ENCODE measurements at regions not wholly inside any gene's neighbourhood (a gene's known extent, or its start where the extent isn't known, plus 50 kb on each side); places are given as distances from the start of the nearest gene placed in this dataset.

DNA sequence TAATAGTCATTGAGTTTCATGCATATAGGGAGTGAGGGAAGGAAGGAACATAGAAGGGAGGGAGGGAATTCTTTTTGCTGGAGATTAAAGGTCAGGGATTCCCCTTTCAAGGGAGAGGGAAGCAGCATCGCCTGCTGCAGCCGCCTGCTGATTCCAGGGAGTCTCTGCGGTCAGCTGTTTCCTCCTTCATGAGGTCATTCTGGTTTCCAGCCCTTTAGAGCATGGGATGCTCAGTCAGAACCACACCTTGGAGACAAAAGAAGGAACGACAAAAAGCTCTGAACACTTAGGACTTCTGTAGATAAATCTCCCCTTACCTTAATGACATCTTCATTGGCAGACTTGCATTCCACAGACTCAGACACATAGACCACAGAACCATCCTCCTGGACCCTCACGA lies 923.0 kb upstream of the TMEM132C start:
- H3K27me3 ChIP-seq (replicated peaks in 1 of 7), result no peaks in the 10 kb centered on the region
- TF ChIP-seq, protein P1, sequence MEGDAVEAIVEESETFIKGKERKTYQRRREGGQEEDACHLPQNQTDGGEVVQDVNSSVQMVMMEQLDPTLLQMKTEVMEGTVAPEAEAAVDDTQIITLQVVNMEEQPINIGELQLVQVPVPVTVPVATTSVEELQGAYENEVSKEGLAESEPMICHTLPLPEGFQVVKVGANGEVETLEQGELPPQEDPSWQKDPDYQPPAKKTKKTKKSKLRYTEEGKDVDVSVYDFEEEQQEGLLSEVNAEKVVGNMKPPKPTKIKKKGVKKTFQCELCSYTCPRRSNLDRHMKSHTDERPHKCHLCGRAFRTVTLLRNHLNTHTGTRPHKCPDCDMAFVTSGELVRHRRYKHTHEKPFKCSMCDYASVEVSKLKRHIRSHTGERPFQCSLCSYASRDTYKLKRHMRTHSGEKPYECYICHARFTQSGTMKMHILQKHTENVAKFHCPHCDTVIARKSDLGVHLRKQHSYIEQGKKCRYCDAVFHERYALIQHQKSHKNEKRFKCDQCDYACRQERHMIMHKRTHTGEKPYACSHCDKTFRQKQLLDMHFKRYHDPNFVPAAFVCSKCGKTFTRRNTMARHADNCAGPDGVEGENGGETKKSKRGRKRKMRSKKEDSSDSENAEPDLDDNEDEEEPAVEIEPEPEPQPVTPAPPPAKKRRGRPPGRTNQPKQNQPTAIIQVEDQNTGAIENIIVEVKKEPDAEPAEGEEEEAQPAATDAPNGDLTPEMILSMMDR (IDR thresholded peaks at IDR 0.05 in 8 of 11, conservative IDR thresholded peaks at IDR 0.05 in 3 of 11), result no peak
- no peak for TF ChIP-seq POLR2A (IDR thresholded peaks at IDR 0.05)
- no peak for TF ChIP-seq POLR2AphosphoS5 (IDR thresholded peaks at IDR 0.05)
- H3K36me3 ChIP-seq, result no peaks in the 10 kb centered on the region
- 49 to 57% (median 55%) methylated on average over 5 of the region's 5 CpGs for WGBS, 5 donors
- no peak for DNase-seq
- no peak overlapping the region for H3K27ac ChIP-seq
- peaks cover 0 to 22% (median 2%) of the 10 kb centered on the region in 8 donors for H3K9me3 ChIP-seq
- H3K4me3 ChIP-seq, result no peak overlapping the region
- H3K4me1 ChIP-seq, result peaks cover 0 to 8% (median 0%) of the 10 kb centered on the region in 6 donors
- intact Hi-C loops (cut with DNase I; ENCODE audit: low total_unique reads), result no loop called here

DNA sequence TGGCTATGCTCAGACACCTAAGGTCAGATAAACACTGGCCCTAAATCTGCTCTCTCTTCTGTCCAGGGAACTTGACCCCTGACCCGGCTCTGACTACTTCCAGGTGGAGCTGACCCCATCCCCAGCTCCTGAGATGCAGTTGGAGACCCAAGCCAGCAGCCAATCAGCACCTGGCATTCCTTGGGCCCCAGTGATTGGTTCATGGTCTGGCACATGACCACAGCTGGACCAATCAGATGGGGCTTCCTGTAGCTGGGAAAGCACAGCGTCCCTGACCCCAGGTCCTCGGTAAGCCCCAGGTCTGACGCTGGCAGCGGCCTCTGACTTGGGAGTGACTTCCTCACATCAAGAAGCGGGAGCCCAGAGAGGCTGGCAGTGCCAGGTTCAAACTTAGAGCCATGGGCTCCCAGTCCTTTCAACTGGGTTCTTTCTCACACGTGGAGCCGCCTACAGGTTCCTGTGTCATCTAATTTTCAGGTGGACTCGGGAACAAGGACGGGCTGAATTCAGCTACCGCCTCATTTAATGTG lies 915.4 kb upstream of the TMEM132C start:
- peaks cover 0 to 39% (median 14%) of the 10 kb centered on the region in 8 donors for H3K9me3 ChIP-seq
- no peaks in the 10 kb centered on the region for H3K36me3 ChIP-seq
- intact Hi-C loops (cut with DNase I; ENCODE audit: low total_unique reads), result no loop called here
- H3K4me3 ChIP-seq, result no peak overlapping the region
- no peak for TF ChIP-seq POLR2A (IDR thresholded peaks at IDR 0.05)
- TF ChIP-seq, protein P1 (IDR thresholded peaks at IDR 0.05 in 8 of 11, conservative IDR thresholded peaks at IDR 0.05 in 3 of 11), result no peak
- no peak for TF ChIP-seq POLR2AphosphoS5 (IDR thresholded peaks at IDR 0.05)
- no peak for DNase-seq
- 80 to 84% (median 81%) methylated on average over 5 to 11 of the region's 11 CpGs for WGBS, 5 donors
- no peak overlapping the region for H3K27ac ChIP-seq
- H3K4me1 ChIP-seq, result no peaks in the 10 kb centered on the region
- no peaks in the 10 kb centered on the region for H3K27me3 ChIP-seq (replicated peaks in 1 of 7)

DNA sequence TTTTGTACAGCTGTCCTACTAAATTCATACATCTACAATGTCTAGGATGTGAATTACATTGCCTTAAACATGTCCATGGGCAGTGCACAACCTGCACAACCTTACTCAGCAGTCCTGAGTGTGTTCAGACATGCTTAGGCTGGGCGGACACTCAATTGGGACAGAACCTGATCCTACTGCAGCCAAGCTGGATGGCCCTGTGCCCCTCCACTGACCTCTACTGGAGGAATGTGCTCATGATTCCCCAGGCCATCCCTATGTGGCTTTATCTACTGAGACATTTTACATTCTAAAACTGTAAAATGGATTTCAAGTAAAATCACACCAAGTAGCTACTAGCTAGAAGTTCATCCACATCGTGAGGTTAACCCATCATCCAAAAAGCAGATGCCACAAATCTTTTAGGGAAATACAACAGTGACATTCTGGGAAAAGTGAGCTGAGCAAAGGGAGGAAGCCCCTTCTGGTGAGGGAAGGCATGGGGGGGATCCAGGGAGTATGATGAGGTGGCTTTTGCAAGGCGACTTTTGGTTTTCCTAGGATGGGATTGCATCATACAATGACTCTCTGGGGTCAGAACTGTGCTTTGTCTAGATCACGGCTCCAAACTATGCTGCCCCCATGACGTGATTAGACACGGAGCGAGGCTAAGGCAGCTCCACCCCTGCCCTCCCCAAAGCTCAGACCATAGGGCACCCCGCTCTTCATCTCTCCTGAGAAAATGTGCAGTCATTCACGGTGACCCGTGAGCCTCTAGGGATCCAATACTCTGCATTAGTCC lies 911.7 kb upstream of the TMEM132C start:
- TF ChIP-seq, protein P1 (IDR thresholded peaks at IDR 0.05 in 8 of 11, conservative IDR thresholded peaks at IDR 0.05 in 3 of 11), result peak in 5 of 11 experiments; percentile 12 to 51 (median 45)
- no peak for TF ChIP-seq POLR2A (IDR thresholded peaks at IDR 0.05)
- Histone ChIP-seq H3K27ac (no peak overlapping the region), H3K4me3 (no peak overlapping the region), H3K9me3 (peaks cover 0 to 19% (median 9%) of the 10 kb centered on the region in 8 donors), H3K4me1 (no peaks in the 10 kb centered on the region), H3K27me3 (replicated peaks in 1 of 7) (no peaks in the 10 kb centered on the region), H3K36me3 (no peaks in the 10 kb centered on the region)
- 55 to 75% (median 59%) methylated on average over 9 to 10 of the region's 10 CpGs for WGBS, 5 donors
- intact Hi-C loops (cut with DNase I; ENCODE audit: low total_unique reads), result no loop called here
- DNase-seq, result no peak

DNA sequence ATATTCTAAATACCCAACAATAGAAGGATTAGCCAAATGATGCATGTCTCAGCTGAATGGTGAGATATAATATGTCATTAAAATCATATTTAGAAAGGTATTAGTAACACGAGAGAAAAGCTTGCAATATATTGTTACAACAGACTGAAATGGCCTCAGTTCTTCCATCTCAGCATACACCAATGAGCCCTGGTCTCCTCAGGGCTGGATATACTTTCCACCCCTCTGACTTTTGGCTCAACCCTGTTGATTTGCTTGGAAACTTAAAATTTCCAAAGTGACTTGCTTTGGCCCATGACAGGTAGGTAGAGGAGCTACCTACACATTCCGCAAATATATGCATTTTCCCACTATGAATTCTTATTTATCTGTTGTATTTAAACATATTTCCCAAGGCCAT lies 908.1 kb upstream of the TMEM132C start:
- Histone ChIP-seq H3K9me3 (no peaks in the 10 kb centered on the region), H3K27me3 (replicated peaks in 1 of 7) (no peaks in the 10 kb centered on the region), H3K36me3 (no peaks in the 10 kb centered on the region), H3K27ac (no peak overlapping the region), H3K4me3 (no peak overlapping the region), H3K4me1 (no peaks in the 10 kb centered on the region)
- WGBS, 5 donors, result 69 to 89% (median 87%) methylated on average over 2 of the region's 2 CpGs
- DNase-seq, result no peak
- no peak for TF ChIP-seq POLR2A (IDR thresholded peaks at IDR 0.05)
- TF ChIP-seq, protein P1 (IDR thresholded peaks at IDR 0.05 in 8 of 11, conservative IDR thresholded peaks at IDR 0.05 in 3 of 11), result no peak
- no peak for TF ChIP-seq POLR2AphosphoS5 (IDR thresholded peaks at IDR 0.05)
- intact Hi-C loops (cut with DNase I; ENCODE audit: low total_unique reads), result no loop called here
